HG03064 (cell line): ENCODE measurements at regions not wholly inside any gene's neighbourhood (a gene's known extent, or its start where the extent isn't known, plus 50 kb on each side); places are given as distances from the start of the nearest gene placed in this dataset.
"Not testable (repeated sequence)": the region's sequence is repeated elsewhere in the genome, so short reads cannot be mapped to it uniquely, and the experiment has no call there.

Source experiments
- ATAC-seq: cut with Tn5 transposase; IDR thresholded peaks from one replicate; pipeline ENCODE4 v1.9.1; 2021; ENCODE audit warnings: low read depth; ENCODE audit not compliant: unreplicated experiment

GRCh38 chr11:96681019-96681716 is 291.4 kb downstream of the JRKL start:
- ATAC-seq = no peak

- ATAC-seq = no peak
Observed at GRCh38 chr11:96694338-96694737, 304.5 kb downstream of the JRKL start.

GRCh38 chr11:96696731-96697130 is 306.9 kb downstream of the JRKL start:
- ATAC-seq = no peak

- ATAC-seq = no peak
Observed at GRCh38 chr11:96697466-96697865, 307.7 kb downstream of the JRKL start.

DNA sequence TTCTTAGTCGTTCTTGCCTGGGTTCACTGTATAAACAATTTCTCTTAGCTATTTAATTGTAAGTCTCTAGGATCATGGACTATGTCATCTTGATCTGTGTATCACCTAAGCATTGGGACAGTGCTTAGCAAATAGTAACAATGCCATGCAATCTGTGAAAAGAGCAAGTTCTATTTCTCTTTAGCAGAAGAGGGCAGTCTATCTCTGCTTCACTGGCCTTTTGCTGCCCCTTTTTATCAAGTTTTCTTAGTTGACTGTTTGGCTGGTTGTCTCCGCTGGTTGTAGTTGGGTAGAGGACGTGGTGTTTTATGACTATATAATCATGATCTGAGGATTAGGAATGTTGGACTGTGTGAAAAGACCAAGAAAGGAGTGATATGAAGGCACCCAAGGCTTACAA is 315.0 kb downstream of the JRKL start:
- no peak for ATAC-seq

- ATAC-seq = no peak
Observed at GRCh38 chr11:96706761-96707160, 316.9 kb downstream of the JRKL start.

GRCh38 chr11:96707273-96707672 is 317.5 kb downstream of the JRKL start:
- no peak for ATAC-seq

GRCh38 chr11:96708219-96708878 is 318.5 kb downstream of the JRKL start:
- no peak for ATAC-seq

- ATAC-seq = no peak
Observed at GRCh38 chr11:96713301-96713700, 323.5 kb downstream of the JRKL start.

DNA sequence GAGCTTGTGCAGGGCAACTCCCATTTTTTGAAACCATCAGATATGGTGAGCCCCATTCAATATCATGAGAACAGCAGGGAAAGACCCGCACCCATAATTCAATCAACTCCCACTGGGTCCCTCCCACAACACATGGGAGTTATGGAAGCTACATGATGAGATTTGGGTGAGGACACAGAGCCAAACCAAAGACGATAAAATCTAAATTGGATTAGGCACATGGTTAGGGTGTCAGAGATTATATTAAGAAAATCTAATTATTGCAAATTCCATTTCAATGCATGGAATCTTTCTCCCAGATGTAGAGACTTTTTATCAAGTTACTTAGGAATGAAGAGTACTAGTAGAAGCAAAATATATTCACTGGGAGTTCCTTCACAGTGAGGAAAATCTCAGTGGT is 324.9 kb downstream of the JRKL start:
- ATAC-seq = no peak

DNA sequence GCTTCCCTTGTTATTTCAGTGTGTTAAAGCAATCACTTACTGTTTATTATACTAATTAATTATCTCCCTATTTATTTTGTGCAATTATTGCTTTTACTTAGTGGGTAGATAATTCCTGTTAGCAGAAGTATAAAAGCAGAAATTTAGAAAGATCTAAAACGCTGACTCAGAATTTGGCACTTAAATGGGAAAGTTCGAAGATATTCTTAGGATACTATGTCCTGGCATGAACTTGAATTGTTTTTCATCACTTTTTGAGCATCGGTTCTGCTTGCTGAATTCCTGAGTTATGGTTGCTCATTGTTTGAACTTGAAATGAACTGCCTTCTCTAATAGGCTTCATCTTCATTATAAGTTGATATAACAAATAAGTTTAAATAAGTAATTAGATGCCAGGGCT is 325.4 kb downstream of the JRKL start:
- ATAC-seq = no peak

DNA sequence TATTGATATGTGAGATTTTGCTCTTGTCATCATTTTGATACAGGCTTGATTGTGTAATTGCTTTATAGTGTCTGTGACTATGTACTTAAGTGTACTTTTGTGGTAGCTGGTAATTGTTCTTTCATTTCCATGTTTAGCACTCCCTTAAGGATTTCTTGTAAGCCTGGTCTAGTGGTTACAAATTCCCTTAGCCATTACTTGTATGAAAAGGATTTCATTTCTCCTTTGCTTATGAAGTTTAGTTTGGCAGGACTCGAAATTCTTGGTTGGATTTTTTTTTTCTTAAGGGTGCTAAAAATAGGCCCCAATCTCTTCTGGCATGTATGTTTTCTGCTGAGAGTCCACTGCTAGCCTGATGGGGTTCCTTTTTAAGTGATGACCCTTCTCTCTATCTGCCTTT is 346.8 kb downstream of the JRKL start:
- no peak for ATAC-seq

DNA sequence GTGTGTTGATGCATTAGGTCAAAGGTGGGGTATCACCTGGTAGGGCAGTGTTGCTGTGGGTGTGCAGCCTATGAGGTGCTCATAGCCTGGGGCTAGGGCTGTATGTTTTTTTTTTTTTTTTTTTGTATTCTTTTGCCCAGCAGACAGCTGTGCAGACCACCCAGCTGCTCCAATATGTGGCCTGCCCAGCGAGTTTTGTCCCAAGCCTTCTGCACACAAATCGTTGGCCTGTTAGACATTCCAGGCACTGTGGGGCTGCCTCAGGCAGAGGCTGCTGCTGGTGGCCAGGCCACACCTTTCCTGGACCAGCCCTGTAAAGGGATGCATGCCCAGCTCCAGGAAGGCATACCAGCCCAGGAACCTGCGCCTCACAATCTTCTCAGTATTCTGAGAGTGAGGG is 348.5 kb downstream of the JRKL start:
- ATAC-seq = no peak

GRCh38 chr11:96741068-96741467 is 351.3 kb downstream of the JRKL start:
- no peak for ATAC-seq

- ATAC-seq = no peak
Observed at GRCh38 chr11:96744697-96745096, 354.9 kb downstream of the JRKL start.

DNA sequence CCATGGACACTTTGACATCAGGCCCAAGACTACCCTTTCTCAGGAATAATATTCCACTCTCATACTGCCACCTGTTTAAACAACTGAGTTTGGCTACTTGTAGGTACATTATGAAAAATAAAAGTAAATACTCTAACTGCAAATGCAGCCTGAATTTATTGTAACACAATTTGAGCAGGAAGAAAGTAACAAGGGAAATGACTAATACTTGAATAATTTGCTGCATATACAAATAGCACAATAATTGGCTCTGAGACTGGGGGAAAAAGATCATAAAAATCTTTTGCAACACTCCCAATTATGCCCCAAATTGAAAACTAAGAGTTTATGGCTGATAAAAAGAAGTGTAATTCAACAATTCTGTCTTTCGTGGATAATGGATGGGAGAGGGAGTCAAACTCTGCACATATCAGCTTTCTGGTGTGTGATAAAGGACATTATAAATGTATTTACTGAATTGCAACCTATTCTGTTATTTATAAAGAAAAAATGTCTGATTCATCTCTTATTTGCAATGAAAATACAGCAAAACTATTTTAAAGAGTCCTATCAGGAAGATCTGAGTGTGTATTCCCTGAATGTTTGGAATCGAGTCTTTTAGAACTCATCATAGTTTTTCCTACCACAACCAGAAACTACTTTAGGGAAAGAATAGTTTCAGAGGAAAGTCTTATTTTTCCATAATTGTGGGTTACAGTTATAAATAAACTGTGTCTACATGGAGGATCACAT is 359.0 kb downstream of the JRKL start:
- no peak for ATAC-seq

- ATAC-seq = not testable (repeated sequence)
Observed at GRCh38 chr11:96751807-96752206, 362.0 kb downstream of the JRKL start.

GRCh38 chr11:96752221-96752620 is 362.4 kb downstream of the JRKL start:
- no peak for ATAC-seq

DNA sequence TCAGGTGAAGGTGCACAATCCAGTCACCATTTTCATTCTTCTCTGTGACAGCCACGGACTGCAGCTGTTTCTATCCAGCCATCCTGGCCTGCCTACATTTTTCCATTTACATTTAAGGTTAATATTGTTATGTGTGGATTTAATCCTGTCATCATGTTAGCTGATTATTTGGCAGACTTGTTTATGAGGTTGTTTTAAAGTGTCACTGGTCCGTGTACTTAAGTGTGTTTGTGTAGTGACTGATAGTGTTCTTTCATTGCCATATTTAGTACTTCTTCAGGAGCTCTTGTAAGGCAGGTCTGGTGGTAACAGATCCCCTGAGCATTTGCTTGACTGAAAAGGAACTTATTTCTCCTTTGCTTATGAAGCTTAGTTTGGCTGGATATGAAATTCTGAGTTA is 364.2 kb downstream of the JRKL start:
- no peak for ATAC-seq

GRCh38 chr11:96755209-96755608 is 365.4 kb downstream of the JRKL start:
- ATAC-seq = no peak

GRCh38 chr11:96755752-96756151 is 365.9 kb downstream of the JRKL start:
- no peak for ATAC-seq

DNA sequence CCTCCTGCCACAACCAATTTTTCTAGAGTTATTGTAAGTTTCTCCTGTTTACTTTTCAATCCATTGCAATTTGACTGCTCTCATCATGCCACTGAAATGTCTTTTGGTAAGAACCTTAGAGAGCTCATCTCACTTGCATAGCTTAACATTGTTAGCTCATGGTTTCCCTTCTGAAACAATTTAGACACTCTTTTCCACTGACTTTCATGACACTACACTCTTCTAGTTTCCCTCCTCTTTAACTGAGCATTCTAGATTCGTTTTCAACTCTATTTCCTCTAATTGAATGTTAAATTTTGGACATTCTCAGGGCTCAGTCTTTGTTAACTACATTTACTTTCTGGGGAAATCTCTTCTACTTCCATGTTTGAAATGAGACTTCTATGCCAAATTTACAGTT is 369.1 kb downstream of the JRKL start:
- ATAC-seq = no peak
